GM06990 (cell line): ENCODE measurements at regions not wholly inside any gene's neighbourhood (a gene's known extent, or its start where the extent isn't known, plus 50 kb on each side); places are given as distances from the start of the nearest gene placed in this dataset.
"Not testable (repeated sequence)": the region's sequence is repeated elsewhere in the genome, so short reads cannot be mapped to it uniquely, and the experiment has no call there.

Experiments
- DNase-seq: peaks from one replicate; pipeline ENCODE4 v3.0.0-alpha.2; 2011; ENCODE audit not compliant: insufficient read length; ENCODE audit errors: extremely low read depth
- H3K27me3 ChIP-seq: replicated peaks from 2 replicates; pipeline ENCODE4 v1.6.0; 2011; ENCODE audit warnings: low read length; ENCODE audit not compliant: control insufficient read depth, insufficient read depth
- H3K36me3 ChIP-seq: 2 replicates; pipeline ENCODE4 v1.5.1; 2011; ENCODE audit warnings: low read length; ENCODE audit not compliant: control insufficient read depth, insufficient read depth
- H3K4me3 ChIP-seq: replicated peaks from 2 replicates; pipeline ENCODE4 v1.5.1; 2011; ENCODE audit warnings: low read depth, mild to moderate bottlenecking, control low read depth, low read length
- CTCF ChIP-seq: IDR thresholded peaks from 2 replicates; pipeline ENCODE4 v1.5.1; 2011; ENCODE audit warnings: low read length, control low read depth, mild to moderate bottlenecking, inconsistent platforms; ENCODE audit not compliant: insufficient read depth, poor library complexity, severe bottlenecking

- DNase-seq: no peak
- Histone ChIP-seq H3K27me3 (no peaks in the 10 kb centered on the region), H3K36me3 (no peaks in the 10 kb centered on the region), H3K4me3 (no peak overlapping the region)
- no peak for TF ChIP-seq CTCF
These were observed 986.1 kb downstream of the ADGRL2 start for GRCh38 chr1:82786883-82787282.

DNA sequence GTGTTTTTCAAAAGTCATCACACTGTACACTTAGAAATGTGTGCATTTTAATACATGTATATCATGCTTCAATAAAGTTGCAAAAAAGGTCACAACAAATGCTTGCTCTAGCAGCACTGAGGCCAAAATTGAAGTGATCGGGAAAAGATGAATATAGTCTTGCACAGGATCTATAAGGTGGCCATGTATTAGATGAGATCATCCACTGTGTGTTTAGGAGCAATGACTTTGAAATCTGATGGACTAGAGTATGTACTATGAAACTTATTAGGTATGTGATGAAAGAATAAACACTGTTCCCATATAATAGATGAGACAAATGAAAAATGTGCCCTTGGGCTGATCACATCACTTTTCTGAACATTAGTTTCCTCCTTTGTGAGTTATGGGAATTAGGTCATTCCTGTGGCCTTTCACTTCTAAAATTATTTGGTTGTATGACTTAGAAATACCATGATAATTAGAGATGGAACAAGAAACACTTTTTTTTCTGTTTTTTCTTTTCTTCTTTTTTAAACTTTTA lies 984.6 kb downstream of the ADGRL2 start:
- Histone ChIP-seq H3K36me3 (no peaks in the 10 kb centered on the region), H3K27me3 (no peaks in the 10 kb centered on the region), H3K4me3 (no peak overlapping the region)
- no peak for TF ChIP-seq CTCF
- no peak for DNase-seq

GRCh38 chr1:82783044-82783443 lies 982.3 kb downstream of the ADGRL2 start:
- no peak for TF ChIP-seq CTCF
- no peak overlapping the region for H3K4me3 ChIP-seq

DNA sequence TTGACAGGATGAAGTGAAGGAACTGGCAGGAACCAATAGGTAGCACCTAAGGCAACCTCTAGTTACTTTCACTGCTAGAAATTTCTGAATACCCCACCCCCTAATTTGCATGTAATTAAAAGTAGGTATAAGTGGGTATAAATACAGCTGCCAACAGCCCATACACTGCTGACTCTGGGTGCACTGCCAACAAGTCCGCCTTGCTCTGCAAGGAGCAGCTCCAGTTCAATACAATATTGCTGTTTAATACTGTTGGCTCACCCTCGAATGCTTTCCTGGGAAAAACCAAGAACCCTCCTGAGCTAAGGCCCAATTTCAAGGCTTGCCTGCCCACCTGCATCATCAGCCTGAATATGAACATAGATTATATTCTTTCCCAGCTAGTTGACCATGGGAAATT lies 981.9 kb downstream of the ADGRL2 start:
- no peak for TF ChIP-seq CTCF
- H3K36me3 ChIP-seq: no peaks in the 10 kb centered on the region
- no peak for DNase-seq
- no peaks in the 10 kb centered on the region for H3K27me3 ChIP-seq
- H3K4me3 ChIP-seq: no peak overlapping the region

More at GRCh38 chr1:82783044-82783443, 982.3 kb downstream of the ADGRL2 start:
- Histone ChIP-seq H3K27me3 (no peaks in the 10 kb centered on the region), H3K36me3 (no peaks in the 10 kb centered on the region)
- DNase-seq: no peak

GRCh38 chr1:82778612-82779011 lies 977.9 kb downstream of the ADGRL2 start:
- no peaks in the 10 kb centered on the region for H3K27me3 ChIP-seq
- H3K4me3 ChIP-seq: no peak overlapping the region
- TF ChIP-seq CTCF: peak; percentile 4
- no peaks in the 10 kb centered on the region for H3K36me3 ChIP-seq
- DNase-seq: no peak

- Histone ChIP-seq H3K27me3 (no peaks in the 10 kb centered on the region), H3K4me3 (no peak overlapping the region), H3K36me3 (no peaks in the 10 kb centered on the region)
- no peak for DNase-seq
- TF ChIP-seq CTCF: no peak
These were observed 976.5 kb downstream of the ADGRL2 start for GRCh38 chr1:82777240-82777639.

- not testable (repeated sequence) for H3K27me3 ChIP-seq, H3K36me3 ChIP-seq, DNase-seq, H3K4me3 ChIP-seq
These were observed 976.0 kb downstream of the ADGRL2 start for GRCh38 chr1:82776730-82777129.
